B cell (primary cell): ENCODE measurements at regions not wholly inside any gene's neighbourhood (a gene's known extent, or its start where the extent isn't known, plus 50 kb on each side); places are given as distances from the start of the nearest gene placed in this dataset.

ENCODE experiments used
- CTCF ChIP-seq: fragments of 200-600 bp; IDR thresholded peaks from one replicate; pipeline ENCODE4 v1.8.0; 2022; ENCODE audit warnings: antibody characterized with exemption, mild to moderate bottlenecking
- EZH2 ChIP-seq: IDR thresholded peaks from 2 replicates; pipeline ENCODE4 v1.6.1; 2012; ENCODE audit warnings: borderline replicate concordance, low read depth, mild to moderate bottlenecking, moderate library complexity, low read length; ENCODE audit not compliant: insufficient read depth, poor library complexity, severe bottlenecking

- no peak for TF ChIP-seq CTCF
- no peak for TF ChIP-seq EZH2
Measured at GRCh38 chr3:74500257-74500656, 114.2 kb downstream of the CNTN3 start.
